Activated CD8-positive, alpha-beta memory T cell treated with anti-CD3 and anti-CD28 coated beads for 36 hours (primary cell): ENCODE measurements at regions not wholly inside any gene's neighbourhood (a gene's known extent, or its start where the extent isn't known, plus 50 kb on each side); places are given as distances from the start of the nearest gene placed in this dataset.
"Not testable (repeated sequence)": the region's sequence is repeated elsewhere in the genome, so short reads cannot be mapped to it uniquely, and the experiment has no call there.

ENCODE experiments used
- CTCF ChIA-PET: fragments of 350-600 bp; sonication (Branson Sonifier 250); formaldehyde crosslinking; loops from one replicate; lab custom pipeline; 2021; ENCODE audit warnings: antibody characterized with exemption; lab: Charles Lee
- POLR2A ChIA-PET: fragments of 350-600 bp; sonication (Branson Sonifier 250); formaldehyde crosslinking; loops from one replicate; lab custom pipeline; 2021; ENCODE audit warnings: antibody characterized with exemption; lab: Charles Lee

- ChIA-PET CTCF (no interaction called here), POLR2A (no interaction called here)
Observed at GRCh38 chr12:116443821-116444589, 115.2 kb upstream of the MAP1LC3B2 start.

- CTCF ChIA-PET: no interaction called here
- POLR2A ChIA-PET: no interaction called here
Observed at GRCh38 chr12:116444590-116444943, 114.6 kb upstream of the MAP1LC3B2 start.

- CTCF ChIA-PET: no interaction called here
- POLR2A ChIA-PET: no interaction called here
Observed at GRCh38 chr12:116448165-116448739, 110.9 kb upstream of the MAP1LC3B2 start.

- ChIA-PET CTCF (no interaction called here), POLR2A (no interaction called here)
Observed at GRCh38 chr12:116450406-116450910, 108.7 kb upstream of the MAP1LC3B2 start.

GRCh38 chr12:116452975-116453374 is 106.2 kb upstream of the MAP1LC3B2 start:
- CTCF ChIA-PET, POLR2A ChIA-PET: not testable (repeated sequence)

GRCh38 chr12:116453631-116454030 is 105.5 kb upstream of the MAP1LC3B2 start:
- ChIA-PET POLR2A (no interaction called here), CTCF (no interaction called here)

GRCh38 chr12:116454076-116454475 is 105.1 kb upstream of the MAP1LC3B2 start:
- ChIA-PET CTCF (no interaction called here), POLR2A (no interaction called here)

GRCh38 chr12:116454950-116455447 is 104.2 kb upstream of the MAP1LC3B2 start:
- ChIA-PET CTCF (no interaction called here), POLR2A (no interaction called here)

- CTCF ChIA-PET: no interaction called here
- POLR2A ChIA-PET: no interaction called here
Observed at GRCh38 chr12:116455540-116456329, 103.4 kb upstream of the MAP1LC3B2 start.

- ChIA-PET CTCF (no interaction called here), POLR2A (no interaction called here)
Observed at GRCh38 chr12:116456330-116457082, 102.7 kb upstream of the MAP1LC3B2 start.

GRCh38 chr12:116458492-116458891 is 100.7 kb upstream of the MAP1LC3B2 start:
- CTCF ChIA-PET: no interaction called here
- POLR2A ChIA-PET: no interaction called here

- POLR2A ChIA-PET: no interaction called here
- CTCF ChIA-PET: no interaction called here
Observed at GRCh38 chr12:116459011-116459875, 99.9 kb upstream of the MAP1LC3B2 start.

- ChIA-PET POLR2A (no interaction called here), CTCF (no interaction called here)
Observed at GRCh38 chr12:116459916-116460663, 99.1 kb upstream of the MAP1LC3B2 start.

GRCh38 chr12:116461060-116461459 is 98.1 kb upstream of the MAP1LC3B2 start:
- ChIA-PET CTCF (no interaction called here), POLR2A (no interaction called here)

- ChIA-PET CTCF (interaction anchor here (0.6 kb wide), 1 partner anchor 33 kb away, joined by 5 read pairs; no protein-coding TSS in a partner anchor), POLR2A (no interaction called here)
Observed at GRCh38 chr12:116463366-116463765, 95.8 kb upstream of the MAP1LC3B2 start.

GRCh38 chr12:116465407-116465806 is 93.8 kb upstream of the MAP1LC3B2 start:
- CTCF ChIA-PET: no interaction called here

GRCh38 chr12:116465856-116466255 is 93.3 kb upstream of the MAP1LC3B2 start:
- ChIA-PET POLR2A (no interaction called here), CTCF (no interaction called here)

More at GRCh38 chr12:116465407-116465806, 93.8 kb upstream of the MAP1LC3B2 start:
- POLR2A ChIA-PET: no interaction called here

- CTCF ChIA-PET: no interaction called here
- POLR2A ChIA-PET: no interaction called here
Observed at GRCh38 chr12:116466536-116466935, 92.6 kb upstream of the MAP1LC3B2 start.
